Activated CD8-positive, alpha-beta T cell treated with anti-CD3 and anti-CD28 coated beads, Interleukin-2, amount 10 ng/mL, durations not matched to agents 7 days and 5 days (primary cell): ENCODE measurements at regions not wholly inside any gene's neighbourhood (a gene's known extent, or its start where the extent isn't known, plus 50 kb on each side); places are given as distances from the start of the nearest gene placed in this dataset.

Experiments used
- ATAC-seq: fragments of 150-1000 bp; cut with Tn5 transposase; one replicate; pipeline ENCODE4 v1.10.0; 2021; ENCODE audit warnings: moderate library complexity
- CTCF ChIA-PET: fragments of 350-600 bp; sonication (Branson Sonifier 250); formaldehyde crosslinking; loops from one replicate; lab custom pipeline; 2021; ENCODE audit warnings: antibody characterized with exemption; lab: Charles Lee
- POLR2A ChIA-PET: fragments of 350-600 bp; sonication (Branson Sonifier 250); formaldehyde crosslinking; loops from one replicate; lab custom pipeline; 2021; ENCODE audit warnings: antibody characterized with exemption; lab: Charles Lee
- DNase-seq: peaks from one replicate; pipeline ENCODE4 v3.0.0-alpha.2; 2020
- H3K27ac Mint-ChIP-seq: one replicate; pipeline ENCODE4 v1.8.0; 2021; ENCODE audit warnings: mild to moderate bottlenecking, mixed read lengths
- H3K27me3 Mint-ChIP-seq: one replicate; pipeline ENCODE4 v1.8.0; 2021; ENCODE audit warnings: low read depth, mixed read lengths
- H3K36me3 Mint-ChIP-seq: one replicate; pipeline ENCODE4 v1.8.0; 2021; ENCODE audit warnings: low read depth, mixed read lengths
- H3K4me1 Mint-ChIP-seq: one replicate; pipeline ENCODE4 v1.8.0; 2021; ENCODE audit warnings: low read depth, mixed read lengths
- H3K4me3 Mint-ChIP-seq: one replicate; pipeline ENCODE4 v1.8.0; 2021; ENCODE audit warnings: mild to moderate bottlenecking, mixed read lengths
- H3K9me3 Mint-ChIP-seq: one replicate; pipeline ENCODE4 v1.8.0; 2022; ENCODE audit warnings: mixed read lengths; ENCODE audit not compliant: insufficient read depth

DNA sequence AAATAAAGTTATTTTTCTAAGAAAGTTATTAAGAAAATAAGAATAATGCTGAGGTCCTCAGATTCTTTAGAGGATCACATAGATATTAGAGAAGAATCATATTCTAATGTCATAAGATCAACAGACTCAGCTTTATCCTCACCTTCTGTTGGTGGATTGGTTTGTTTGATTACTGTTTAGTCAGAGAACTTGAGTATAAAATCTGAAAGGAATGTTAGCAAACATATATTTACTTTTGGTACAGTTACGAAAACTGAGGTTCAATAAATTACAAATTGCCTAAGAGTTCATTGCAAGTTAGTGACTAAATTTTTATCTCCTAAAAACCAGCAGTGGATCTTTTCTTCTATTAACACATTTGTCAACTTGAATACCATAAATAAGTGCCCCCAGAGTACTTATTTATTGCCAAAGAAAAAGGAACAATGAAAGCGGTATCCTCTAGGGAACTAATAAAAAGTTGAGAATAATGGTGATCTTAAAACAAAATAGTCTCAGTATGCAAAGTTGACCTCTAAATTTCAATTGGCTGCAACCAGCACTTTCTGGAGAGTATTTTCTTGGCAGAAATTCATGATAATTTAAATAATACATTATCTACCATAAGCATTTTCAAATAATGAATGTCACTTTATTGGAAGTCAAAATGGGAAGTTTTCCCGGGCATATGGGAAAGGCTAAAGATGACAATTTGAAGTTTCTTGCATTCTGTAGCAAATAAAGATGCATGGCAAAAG, 296.8 kb downstream of the OTOL1 start:
- H3K4me3 Mint-ChIP-seq, result no peak overlapping the region
- ATAC-seq, result no peak
- DNase-seq, result no peak
- H3K27me3 Mint-ChIP-seq, result no peaks in the 10 kb centered on the region
- H3K4me1 Mint-ChIP-seq, result no peaks in the 10 kb centered on the region
- no peak overlapping the region for H3K27ac Mint-ChIP-seq
- no peaks in the 10 kb centered on the region for H3K9me3 Mint-ChIP-seq
- ChIA-PET CTCF (no interaction called here), POLR2A (no interaction called here)
- H3K36me3 Mint-ChIP-seq, result no peaks in the 10 kb centered on the region

GRCh38 chr3:161794551-161794950, 297.9 kb downstream of the OTOL1 start:
- ChIA-PET POLR2A (no interaction called here), CTCF (no interaction called here)
- Mint-ChIP-seq H3K9me3 (no peaks in the 10 kb centered on the region), H3K27ac (no peak overlapping the region), H3K36me3 (no peaks in the 10 kb centered on the region), H3K4me3 (no peak overlapping the region), H3K27me3 (no peaks in the 10 kb centered on the region), H3K4me1 (no peaks in the 10 kb centered on the region)
- DNase-seq (no peak), ATAC-seq (no peak)

DNA sequence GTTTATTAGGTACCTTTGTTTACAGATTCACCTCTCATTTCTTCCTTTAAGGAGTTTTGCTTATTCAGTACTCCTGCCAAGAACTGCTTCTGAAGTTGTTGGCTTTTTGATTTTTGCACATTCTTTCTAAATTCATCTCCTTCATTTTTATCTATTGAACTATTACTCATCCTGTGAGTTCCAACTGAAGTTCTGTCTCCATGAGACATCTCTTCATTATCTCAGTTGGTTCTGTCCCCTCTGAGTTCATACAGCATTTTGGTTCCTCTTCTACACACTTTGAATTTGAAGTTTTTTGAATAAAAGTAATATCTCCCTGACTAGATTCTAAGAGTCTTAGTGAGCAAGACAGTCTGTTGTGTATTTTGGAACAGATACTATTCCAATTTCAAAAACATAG, 299.7 kb downstream of the OTOL1 start:
- Mint-ChIP-seq H3K4me1 (no peaks in the 10 kb centered on the region), H3K27ac (no peak overlapping the region), H3K27me3 (no peaks in the 10 kb centered on the region), H3K4me3 (no peak overlapping the region), H3K36me3 (no peaks in the 10 kb centered on the region), H3K9me3 (no peaks in the 10 kb centered on the region)
- DNase-seq (no peak), ATAC-seq (no peak)
- POLR2A ChIA-PET, result no interaction called here
- CTCF ChIA-PET, result no interaction called here

- no peak for ATAC-seq
- CTCF ChIA-PET, result no interaction called here
- Mint-ChIP-seq H3K36me3 (no peaks in the 10 kb centered on the region), H3K27ac (no peak overlapping the region), H3K4me1 (no peaks in the 10 kb centered on the region), H3K4me3 (no peak overlapping the region), H3K27me3 (no peaks in the 10 kb centered on the region), H3K9me3 (no peaks in the 10 kb centered on the region)
- POLR2A ChIA-PET, result no interaction called here
- no peak for DNase-seq
Observed at GRCh38 chr3:161796780-161797179, 300.2 kb downstream of the OTOL1 start.

GRCh38 chr3:161798016-161798415, 301.4 kb downstream of the OTOL1 start:
- CTCF ChIA-PET, result no interaction called here
- Mint-ChIP-seq H3K9me3 (no peaks in the 10 kb centered on the region), H3K4me3 (no peak overlapping the region), H3K4me1 (no peaks in the 10 kb centered on the region), H3K27ac (no peak overlapping the region), H3K36me3 (no peaks in the 10 kb centered on the region), H3K27me3 (no peaks in the 10 kb centered on the region)
- ATAC-seq (no peak), DNase-seq (no peak)
- POLR2A ChIA-PET, result no interaction called here

DNA sequence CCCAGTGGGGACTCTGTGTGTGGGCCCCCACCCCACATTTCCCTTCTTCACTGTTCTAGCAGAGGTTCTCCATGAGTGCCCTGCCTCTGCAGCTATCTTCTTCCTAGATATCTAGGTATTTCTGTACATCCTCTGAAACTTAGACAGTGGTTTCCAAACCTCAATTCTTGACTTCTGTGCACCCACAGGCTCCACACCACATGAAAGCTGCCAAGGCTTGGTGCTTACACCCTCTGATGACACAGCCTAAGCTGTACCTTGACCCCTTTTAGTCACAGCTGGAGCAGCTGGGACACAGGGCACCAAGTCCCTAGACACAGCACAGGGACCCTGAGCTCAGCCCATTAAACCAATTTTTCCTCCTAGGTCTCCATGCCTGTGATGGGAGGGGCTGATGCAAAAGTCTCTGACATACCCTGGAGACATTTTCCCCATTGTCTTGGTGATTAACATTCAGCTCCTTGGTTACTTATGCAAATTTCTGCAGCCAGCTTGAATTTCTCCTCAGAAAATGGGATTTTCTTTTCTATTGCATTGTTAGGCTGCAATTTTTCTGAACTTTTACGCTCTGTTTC, 304.5 kb downstream of the OTOL1 start:
- Mint-ChIP-seq H3K36me3 (no peaks in the 10 kb centered on the region), H3K27ac (no peak overlapping the region), H3K27me3 (no peaks in the 10 kb centered on the region), H3K4me1 (no peaks in the 10 kb centered on the region), H3K9me3 (no peaks in the 10 kb centered on the region), H3K4me3 (no peak overlapping the region)
- CTCF ChIA-PET, result no interaction called here
- ATAC-seq, result no peak
- POLR2A ChIA-PET, result no interaction called here
- no peak for DNase-seq

GRCh38 chr3:161818106-161818505, 321.5 kb downstream of the OTOL1 start:
- H3K9me3 Mint-ChIP-seq, result no peaks in the 10 kb centered on the region
- DNase-seq, result no peak
- no peak for ATAC-seq
- no peak overlapping the region for H3K27ac Mint-ChIP-seq
- no peak overlapping the region for H3K4me3 Mint-ChIP-seq
- H3K36me3 Mint-ChIP-seq, result no peaks in the 10 kb centered on the region
- no peaks in the 10 kb centered on the region for H3K4me1 Mint-ChIP-seq
- CTCF ChIA-PET, result interaction anchor here (0.6 kb wide), 1 partner anchor 1896 kb away, joined by 3 read pairs; no protein-coding TSS in a partner anchor
- no peaks in the 10 kb centered on the region for H3K27me3 Mint-ChIP-seq
- POLR2A ChIA-PET, result no interaction called here

GRCh38 chr3:161821591-161821990, 325.0 kb downstream of the OTOL1 start:
- ChIA-PET CTCF (no interaction called here), POLR2A (no interaction called here)
- Mint-ChIP-seq H3K27ac (no peak overlapping the region), H3K36me3 (no peaks in the 10 kb centered on the region), H3K9me3 (no peaks in the 10 kb centered on the region), H3K4me1 (no peaks in the 10 kb centered on the region), H3K27me3 (no peaks in the 10 kb centered on the region), H3K4me3 (no peak overlapping the region)
- ATAC-seq (no peak), DNase-seq (no peak)

DNA sequence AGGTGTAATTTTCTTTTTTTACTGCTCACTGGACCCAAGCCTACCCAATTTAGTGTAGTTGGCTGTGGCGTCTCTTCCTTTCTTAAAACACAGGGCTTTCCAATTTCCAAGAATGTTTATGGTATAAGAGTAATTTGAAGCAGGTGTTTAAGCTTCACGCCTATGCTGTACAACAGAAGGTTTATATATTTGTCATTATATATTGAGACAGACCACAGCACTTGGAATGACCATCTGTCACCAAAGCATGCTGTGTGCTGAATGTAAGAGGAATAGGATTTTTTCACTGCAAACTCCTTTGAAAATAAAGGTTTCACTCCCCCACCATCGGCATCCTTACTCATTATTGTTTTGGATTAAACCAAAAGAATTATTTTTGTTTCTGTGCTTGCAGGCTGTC, 325.7 kb downstream of the OTOL1 start:
- no peak overlapping the region for H3K4me3 Mint-ChIP-seq
- no peaks in the 10 kb centered on the region for H3K4me1 Mint-ChIP-seq
- H3K27ac Mint-ChIP-seq, result no peak overlapping the region
- no peaks in the 10 kb centered on the region for H3K36me3 Mint-ChIP-seq
- CTCF ChIA-PET, result no interaction called here
- ATAC-seq (no peak), DNase-seq (no peak)
- POLR2A ChIA-PET, result no interaction called here
- no peaks in the 10 kb centered on the region for H3K9me3 Mint-ChIP-seq
- H3K27me3 Mint-ChIP-seq, result no peaks in the 10 kb centered on the region

- H3K4me1 Mint-ChIP-seq, result no peaks in the 10 kb centered on the region
- H3K36me3 Mint-ChIP-seq, result no peaks in the 10 kb centered on the region
- no peaks in the 10 kb centered on the region for H3K9me3 Mint-ChIP-seq
- no peaks in the 10 kb centered on the region for H3K27me3 Mint-ChIP-seq
- ATAC-seq, result no peak
- no peak overlapping the region for H3K4me3 Mint-ChIP-seq
- POLR2A ChIA-PET, result interaction anchor here (0.6 kb wide), 1 partner anchor 375 kb away, joined by 3 read pairs; no protein-coding TSS in a partner anchor
- DNase-seq, result no peak
- no peak overlapping the region for H3K27ac Mint-ChIP-seq
- CTCF ChIA-PET, result no interaction called here
Observed at GRCh38 chr3:161823910-161824309, 327.3 kb downstream of the OTOL1 start.

DNA sequence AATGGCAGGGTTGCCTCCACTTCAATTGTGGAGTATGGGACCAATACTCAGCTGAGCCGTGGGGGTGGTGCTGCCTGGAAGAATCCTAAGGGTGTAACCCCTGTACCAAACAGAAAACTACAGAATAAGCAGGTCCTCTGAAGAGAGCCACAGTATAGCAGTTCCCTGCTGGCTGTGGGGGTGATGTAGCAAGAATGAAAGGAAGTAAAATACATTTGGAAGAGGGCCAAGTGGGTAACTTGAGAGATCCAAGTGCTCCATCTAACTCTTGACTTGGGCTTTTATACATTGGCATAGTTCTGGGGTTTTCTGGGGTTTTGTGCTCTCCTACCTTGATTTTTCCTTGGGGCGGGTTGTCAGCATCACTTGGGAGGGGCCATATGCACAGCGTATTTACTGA, 341.4 kb downstream of the OTOL1 start:
- ATAC-seq, result no peak
- Mint-ChIP-seq H3K27me3 (no peaks in the 10 kb centered on the region), H3K4me3 (no peak overlapping the region), H3K9me3 (no peaks in the 10 kb centered on the region), H3K27ac (no peak overlapping the region), H3K36me3 (no peaks in the 10 kb centered on the region), H3K4me1 (no peaks in the 10 kb centered on the region)
- DNase-seq, result no peak
- ChIA-PET CTCF (no interaction called here), POLR2A (no interaction called here)

- Mint-ChIP-seq H3K4me3 (no peak overlapping the region), H3K9me3 (no peaks in the 10 kb centered on the region), H3K27ac (no peak overlapping the region), H3K27me3 (no peaks in the 10 kb centered on the region), H3K4me1 (no peaks in the 10 kb centered on the region), H3K36me3 (no peaks in the 10 kb centered on the region)
- CTCF ChIA-PET, result no interaction called here
- DNase-seq, result no peak
- ATAC-seq, result no peak
- POLR2A ChIA-PET, result no interaction called here
Observed at GRCh38 chr3:161848376-161848775, 351.8 kb downstream of the OTOL1 start.
